Retina (tissue), 1 donor: ENCODE measurements at regions not wholly inside any gene's neighbourhood (a gene's known extent, or its start where the extent isn't known, plus 50 kb on each side); places are given as distances from the start of the nearest gene placed in this dataset.

Experiments
- DNase-seq: peaks from one replicate; pipeline ENCODE4 v3.0.0-alpha.2; 2016

DNA sequence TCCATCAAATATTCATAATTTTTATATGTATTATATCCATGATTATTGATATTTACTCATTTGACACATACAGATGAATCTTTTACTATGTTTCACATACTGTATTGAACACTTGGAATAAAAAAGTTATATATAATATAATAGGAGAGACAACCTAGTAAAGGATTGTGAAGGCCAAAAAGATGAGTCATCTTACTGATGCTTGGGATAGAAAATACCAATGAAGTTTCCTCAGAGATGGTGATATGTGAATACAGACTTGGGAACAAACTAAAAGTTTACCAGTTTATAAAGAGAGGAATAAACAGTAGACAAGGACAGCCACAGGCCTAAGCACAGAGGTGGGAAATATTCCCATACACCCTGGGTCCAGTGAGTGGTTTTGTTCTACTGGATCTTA is 743.9 kb upstream of the FLRT2 start:
- DNase-seq, result no peak

GRCh38 chr14:84789012-84789411 is 740.9 kb upstream of the FLRT2 start:
- no peak for DNase-seq

- DNase-seq, result no peak
Observed at GRCh38 chr14:84792722-84793410, 737.1 kb upstream of the FLRT2 start.

- no peak for DNase-seq
Observed at GRCh38 chr14:84797326-84797725, 732.6 kb upstream of the FLRT2 start.

- no peak for DNase-seq
Observed at GRCh38 chr14:84804468-84804867, 725.5 kb upstream of the FLRT2 start.

DNA sequence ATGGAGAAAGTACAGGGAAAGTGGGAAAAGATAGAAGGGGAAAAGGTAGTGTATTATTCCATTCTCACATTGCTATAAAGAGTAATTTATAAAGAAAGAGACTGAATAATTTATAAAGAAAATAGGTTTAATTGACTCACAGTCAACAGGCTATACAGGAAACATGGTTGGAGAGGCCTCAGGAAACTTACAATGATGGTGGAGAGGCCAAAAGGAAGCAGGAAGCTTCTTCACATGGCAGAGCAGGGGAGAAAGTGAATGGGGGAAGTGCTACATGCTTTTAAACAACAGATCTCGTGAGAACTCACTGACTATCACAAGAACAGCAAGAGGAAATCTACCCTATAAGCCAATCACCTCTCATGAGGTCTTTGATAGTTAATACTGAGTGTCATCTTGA is 725.0 kb upstream of the FLRT2 start:
- DNase-seq, result no peak

- no peak for DNase-seq
Observed at GRCh38 chr14:84806181-84806580, 723.8 kb upstream of the FLRT2 start.

DNA sequence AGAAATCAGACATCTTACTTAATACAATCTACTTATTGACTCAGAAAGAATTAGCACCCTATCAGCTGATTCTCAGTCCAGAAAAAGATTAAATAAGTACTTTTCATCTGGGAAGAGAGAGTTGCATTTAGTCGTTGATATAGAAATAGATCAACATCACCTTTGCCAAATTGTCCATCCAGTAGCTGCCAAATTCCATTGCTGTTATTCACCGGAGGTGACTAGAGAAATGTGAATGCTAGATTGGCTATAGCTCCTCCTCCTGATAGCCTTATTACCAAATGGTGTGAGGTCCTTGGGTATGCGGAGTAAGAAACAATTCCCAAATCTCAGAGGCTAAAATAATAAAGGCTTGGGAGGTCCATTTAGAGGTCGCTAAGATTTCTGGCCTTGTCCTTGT is 723.3 kb upstream of the FLRT2 start:
- DNase-seq, result no peak

GRCh38 chr14:84807673-84808072 is 722.3 kb upstream of the FLRT2 start:
- DNase-seq, result no peak

GRCh38 chr14:84809158-84809557 is 720.8 kb upstream of the FLRT2 start:
- no peak for DNase-seq

DNA sequence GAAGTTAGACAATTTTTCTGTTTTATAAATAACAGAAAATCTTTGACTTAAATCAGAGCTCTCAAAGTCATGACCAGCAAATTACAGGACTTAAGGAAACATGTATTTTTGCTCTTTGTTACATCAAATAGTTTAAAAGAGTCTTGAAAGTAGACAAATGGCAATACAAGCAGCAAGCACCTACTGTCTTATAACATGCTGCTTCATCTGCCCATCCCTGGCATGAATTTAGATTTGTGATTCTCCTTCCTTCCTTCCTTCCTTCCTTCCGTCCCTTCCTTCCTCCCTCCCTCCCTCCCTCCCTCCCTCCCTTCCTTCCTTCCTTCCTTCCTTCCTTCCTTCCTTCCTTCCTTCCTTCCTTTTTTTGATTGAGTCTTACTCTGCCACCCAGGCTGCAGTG is 715.6 kb upstream of the FLRT2 start:
- no peak for DNase-seq

DNA sequence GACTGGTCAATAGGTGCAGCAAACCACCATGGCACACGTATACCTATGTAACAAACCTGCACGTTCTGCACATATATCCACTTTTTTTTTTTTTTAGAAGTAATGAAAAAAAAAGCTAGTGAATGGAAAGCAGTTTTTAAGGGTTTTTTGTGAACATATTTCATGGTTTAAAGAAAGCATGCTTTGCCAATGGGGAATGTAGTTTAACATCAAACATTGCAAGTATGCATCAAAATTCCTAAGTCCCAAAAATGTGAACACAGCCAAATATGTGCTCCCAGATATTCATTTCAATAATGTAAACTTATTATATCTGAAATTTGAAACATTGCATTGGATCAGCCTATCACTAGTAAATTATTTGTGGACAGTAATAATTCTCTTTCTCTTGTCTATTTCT is 710.4 kb upstream of the FLRT2 start:
- no peak for DNase-seq

GRCh38 chr14:84825481-84826251 is 704.3 kb upstream of the FLRT2 start:
- DNase-seq, result no peak

GRCh38 chr14:84826294-84826693 is 703.6 kb upstream of the FLRT2 start:
- no peak for DNase-seq

- DNase-seq, result no peak
Observed at GRCh38 chr14:84850595-84850994, 679.3 kb upstream of the FLRT2 start.

DNA sequence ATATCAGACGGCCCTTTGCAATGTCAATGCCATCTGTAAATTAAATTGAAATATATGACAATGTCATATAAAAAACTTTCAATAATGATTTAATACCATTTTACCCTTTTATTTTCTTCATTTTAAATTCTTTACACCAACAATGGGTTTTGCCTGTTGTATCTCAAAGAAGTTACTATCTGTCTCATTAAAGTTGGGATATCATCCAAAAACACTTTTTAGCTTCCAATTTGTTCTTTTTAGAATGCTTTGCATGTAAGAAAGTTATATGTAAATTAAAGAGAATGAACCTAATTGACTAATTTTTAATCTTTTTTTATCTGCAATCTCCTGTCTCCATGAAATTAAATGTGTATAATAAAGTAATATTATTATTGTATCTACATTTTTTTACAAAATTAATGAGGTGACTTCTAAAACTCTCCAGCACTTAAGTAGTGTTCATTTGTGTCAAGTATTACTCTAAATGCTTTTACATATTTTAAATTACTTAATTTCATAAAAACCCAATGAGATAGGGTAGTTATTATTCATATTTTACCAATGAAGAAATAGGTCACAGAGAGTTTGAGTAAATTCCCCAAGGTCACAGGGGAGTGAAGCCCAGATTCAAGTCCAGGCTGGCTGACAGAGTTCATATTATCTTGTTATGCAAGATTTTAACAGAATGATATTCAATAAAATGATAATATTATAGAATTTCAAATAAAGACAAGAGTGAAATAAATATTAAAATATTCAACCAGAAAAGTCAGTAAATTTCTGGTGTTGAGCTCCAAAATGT is 673.0 kb upstream of the FLRT2 start:
- no peak for DNase-seq

- DNase-seq, result no peak
Observed at GRCh38 chr14:84857571-84857970, 672.4 kb upstream of the FLRT2 start.

DNA sequence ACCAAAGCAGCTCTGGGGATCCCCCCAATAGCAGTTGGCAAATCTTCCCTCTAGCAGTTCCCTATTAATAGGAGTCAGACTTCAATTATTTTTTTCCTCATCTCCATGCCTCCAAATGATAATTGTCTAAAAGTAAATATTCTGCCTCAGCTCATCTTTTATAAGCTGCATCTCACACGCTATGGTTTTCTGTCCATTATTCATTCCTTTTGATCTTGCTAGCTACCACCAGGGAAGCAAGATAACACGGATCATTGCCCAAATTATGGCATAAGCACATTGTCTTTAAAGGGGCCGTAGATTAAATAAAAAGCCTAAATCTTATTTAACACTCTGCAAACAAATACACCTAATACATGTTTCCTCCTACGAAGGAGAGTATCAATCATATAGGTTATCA is 670.8 kb upstream of the FLRT2 start:
- DNase-seq, result no peak

DNA sequence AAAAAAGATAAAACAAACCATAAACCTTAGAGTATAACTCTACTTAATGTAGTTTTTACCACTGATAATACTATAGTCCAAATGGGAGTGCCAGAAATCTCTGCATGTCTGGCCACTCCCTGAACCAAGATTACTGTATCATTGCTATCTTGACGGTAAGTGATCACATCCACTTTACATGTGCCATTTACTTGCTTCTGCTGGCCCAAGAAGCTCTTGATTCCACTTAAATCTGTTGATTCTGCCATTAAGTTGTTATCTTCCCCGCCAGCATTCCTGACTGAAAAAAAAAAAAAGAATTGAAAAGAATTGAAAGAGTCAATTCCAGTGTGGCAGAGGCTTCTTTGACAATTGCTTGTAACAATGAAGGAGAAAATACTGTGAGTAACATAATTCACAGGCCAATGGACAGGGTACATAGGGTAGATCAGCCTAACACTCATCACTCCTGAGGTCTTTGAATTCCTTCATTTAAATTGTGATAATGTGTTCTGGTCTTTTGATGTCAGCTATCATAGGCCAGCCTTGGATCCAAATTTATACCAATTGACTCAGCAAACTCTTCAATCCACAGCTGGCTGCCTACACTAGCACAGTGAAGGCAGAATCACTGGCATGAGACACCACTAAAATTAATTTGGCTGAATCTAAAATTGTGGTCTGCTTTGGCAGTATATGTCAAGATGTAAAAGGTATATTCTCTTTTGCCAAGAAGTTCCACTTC is 665.2 kb upstream of the FLRT2 start:
- no peak for DNase-seq

DNA sequence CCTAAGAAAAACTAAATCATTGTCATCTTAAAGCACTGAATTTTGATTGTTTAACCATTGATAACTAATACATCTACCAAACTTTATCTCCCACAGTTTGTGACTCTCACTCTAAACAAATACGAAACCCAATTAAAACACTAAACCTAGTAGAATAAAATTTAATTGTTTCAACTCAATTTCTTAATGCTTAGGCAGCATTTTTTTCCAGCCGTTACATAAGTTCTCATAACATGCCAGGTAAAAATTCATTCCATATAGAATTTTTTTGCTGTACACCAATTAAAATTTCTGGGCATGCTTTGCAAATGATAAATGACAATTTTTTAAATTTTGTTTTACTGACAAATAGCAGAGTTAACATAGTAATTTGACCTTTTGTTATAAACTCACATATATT is 658.2 kb upstream of the FLRT2 start:
- DNase-seq, result no peak

DNA sequence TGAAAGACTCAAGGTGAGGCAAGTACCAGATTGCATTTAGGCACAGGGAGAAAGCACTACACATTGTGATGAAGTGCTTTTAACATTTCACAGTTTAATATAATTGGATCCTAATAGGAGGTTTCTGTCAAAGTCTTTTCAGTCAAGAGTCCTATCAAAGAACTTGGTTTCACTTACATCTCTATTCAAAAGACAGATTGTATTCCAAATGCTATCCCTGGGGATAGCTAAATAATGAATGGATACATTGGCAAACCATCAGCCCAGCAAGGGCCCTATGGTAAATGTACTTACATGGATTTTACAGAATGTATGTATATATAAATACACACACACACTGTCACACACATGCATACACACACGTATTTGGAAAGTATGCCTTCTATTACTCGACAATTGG is 655.5 kb upstream of the FLRT2 start:
- no peak for DNase-seq

GRCh38 chr14:84877061-84877460 is 652.9 kb upstream of the FLRT2 start:
- no peak for DNase-seq

- DNase-seq, result no peak
Observed at GRCh38 chr14:84882830-84883229, 647.1 kb upstream of the FLRT2 start.
